GM18907 (cell line): ENCODE measurements at regions not wholly inside any gene's neighbourhood (a gene's known extent, or its start where the extent isn't known, plus 50 kb on each side); places are given as distances from the start of the nearest gene placed in this dataset.

Experiments
- ATAC-seq: cut with Tn5 transposase; IDR thresholded peaks from one replicate; pipeline ENCODE4 v1.9.1; 2021; ENCODE audit warnings: mild to moderate bottlenecking, moderate library complexity; ENCODE audit not compliant: unreplicated experiment

GRCh38 chr6:16978686-16979085, 123.2 kb upstream of the STMND1 start:
- no peak for ATAC-seq

DNA sequence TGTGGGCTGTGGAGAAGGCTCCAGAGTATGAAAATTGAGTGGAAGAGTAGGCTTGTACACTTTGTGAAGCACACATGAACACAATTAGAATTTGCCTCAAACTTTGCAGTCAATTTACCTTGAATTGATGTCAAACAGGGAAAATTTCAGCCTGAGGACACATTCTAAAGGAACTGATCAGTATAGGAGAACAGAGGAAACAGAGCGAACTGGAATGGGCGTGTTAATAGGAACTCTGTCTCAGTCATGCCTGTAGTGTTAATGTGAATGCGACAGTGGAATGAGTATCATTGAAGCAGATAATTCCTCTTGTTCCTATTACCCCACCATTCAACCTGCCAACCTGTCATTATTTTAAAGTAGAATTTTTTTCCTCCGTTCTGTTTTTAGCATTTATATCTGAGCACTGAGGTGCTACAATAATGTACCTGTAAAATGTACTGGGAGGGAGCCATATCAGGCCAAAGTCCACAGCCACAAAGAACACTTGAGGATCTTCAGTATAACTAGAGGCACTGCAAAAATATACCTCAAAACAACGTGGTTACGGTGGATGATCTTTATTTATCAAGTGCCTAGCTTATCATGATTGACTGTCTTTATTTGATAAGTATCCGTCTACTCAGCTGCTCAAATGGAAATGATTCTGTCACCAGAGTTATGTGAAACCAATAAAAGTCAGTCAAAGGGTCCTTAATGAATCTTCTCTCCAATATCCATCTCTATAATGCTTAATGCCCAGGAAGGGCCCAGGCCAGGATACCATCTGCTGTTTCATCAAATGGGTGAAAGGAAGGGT, 125.3 kb upstream of the STMND1 start:
- ATAC-seq = no peak

- ATAC-seq = no peak
Measured at GRCh38 chr6:16974704-16975359, 127.0 kb upstream of the STMND1 start.

DNA sequence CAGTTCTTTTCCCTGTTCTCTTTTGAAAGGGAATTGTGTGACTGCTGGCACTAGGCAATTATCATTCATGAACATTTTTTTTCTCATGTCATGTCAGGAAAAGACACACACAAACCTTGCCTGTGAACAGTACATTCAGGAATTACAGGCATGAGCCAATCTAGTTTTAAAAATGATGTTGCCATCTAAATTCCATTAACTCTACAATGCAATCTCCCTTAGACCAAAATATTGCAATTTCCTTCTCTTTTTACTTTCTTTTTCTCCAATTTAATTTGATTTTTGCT, 127.5 kb upstream of the STMND1 start:
- ATAC-seq = no peak

- ATAC-seq = no peak
Measured at GRCh38 chr6:16973545-16974386, 128.1 kb upstream of the STMND1 start.

- ATAC-seq = no peak
Measured at GRCh38 chr6:16973051-16973450, 128.8 kb upstream of the STMND1 start.

DNA sequence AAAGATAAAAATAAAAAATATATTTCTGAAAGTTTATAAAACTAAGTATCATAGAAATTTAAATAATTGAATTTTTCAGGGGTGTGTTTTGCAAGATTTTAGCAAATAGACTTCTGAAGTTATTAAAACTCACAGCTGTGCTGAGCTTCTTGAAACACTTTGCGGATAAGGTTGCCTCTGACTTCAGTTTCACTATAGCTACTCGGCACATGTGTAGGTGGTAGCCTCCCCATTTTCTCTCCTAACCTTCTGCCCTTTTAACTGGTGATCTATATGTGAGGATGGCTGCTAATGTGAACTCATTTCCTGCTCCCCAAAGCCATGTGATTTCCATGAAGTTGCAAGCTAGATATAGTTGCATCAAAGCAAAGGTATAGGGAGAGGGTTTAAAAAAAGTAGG, 129.3 kb upstream of the STMND1 start:
- no peak for ATAC-seq

GRCh38 chr6:16969699-16970655, 131.9 kb upstream of the STMND1 start:
- no peak for ATAC-seq

DNA sequence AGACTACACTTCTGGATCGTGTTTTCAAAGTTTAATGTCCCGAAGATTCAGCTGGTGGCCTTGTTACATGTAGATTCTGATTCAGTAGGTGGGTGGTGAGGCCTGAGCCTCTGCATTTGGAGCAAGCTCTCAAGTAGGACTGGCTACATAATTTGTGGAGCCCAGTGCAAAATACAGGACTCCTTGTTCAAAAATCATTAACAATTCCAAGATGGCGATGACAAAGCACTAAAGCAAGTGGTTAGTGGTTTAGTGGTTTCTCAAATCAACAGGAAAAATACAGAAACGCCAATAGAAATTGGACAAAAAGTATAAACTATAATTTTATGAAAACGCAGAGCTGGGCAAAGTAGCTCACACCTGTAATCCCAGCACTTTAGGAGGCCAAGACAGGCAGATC, 133.7 kb upstream of the STMND1 start:
- no peak for ATAC-seq

DNA sequence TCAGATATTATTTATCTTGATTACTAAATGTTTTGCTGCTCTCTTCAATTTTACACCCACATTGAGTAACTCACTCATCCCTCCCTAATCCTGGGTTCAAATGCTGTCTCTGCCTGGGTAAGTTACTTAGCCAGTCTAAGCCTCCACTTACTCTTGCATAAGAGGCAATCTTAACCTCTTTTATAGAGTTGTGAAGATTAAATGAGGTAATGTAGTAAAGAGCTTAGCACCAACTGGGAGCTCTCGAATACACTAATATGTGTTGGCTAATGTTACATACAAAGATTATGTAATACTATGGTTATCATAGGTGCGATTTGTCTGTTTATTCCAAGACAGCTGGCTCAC, 134.4 kb upstream of the STMND1 start:
- ATAC-seq = no peak

GRCh38 chr6:16966791-16967469, 134.9 kb upstream of the STMND1 start:
- no peak for ATAC-seq

GRCh38 chr6:16965689-16966088, 136.2 kb upstream of the STMND1 start:
- no peak for ATAC-seq

DNA sequence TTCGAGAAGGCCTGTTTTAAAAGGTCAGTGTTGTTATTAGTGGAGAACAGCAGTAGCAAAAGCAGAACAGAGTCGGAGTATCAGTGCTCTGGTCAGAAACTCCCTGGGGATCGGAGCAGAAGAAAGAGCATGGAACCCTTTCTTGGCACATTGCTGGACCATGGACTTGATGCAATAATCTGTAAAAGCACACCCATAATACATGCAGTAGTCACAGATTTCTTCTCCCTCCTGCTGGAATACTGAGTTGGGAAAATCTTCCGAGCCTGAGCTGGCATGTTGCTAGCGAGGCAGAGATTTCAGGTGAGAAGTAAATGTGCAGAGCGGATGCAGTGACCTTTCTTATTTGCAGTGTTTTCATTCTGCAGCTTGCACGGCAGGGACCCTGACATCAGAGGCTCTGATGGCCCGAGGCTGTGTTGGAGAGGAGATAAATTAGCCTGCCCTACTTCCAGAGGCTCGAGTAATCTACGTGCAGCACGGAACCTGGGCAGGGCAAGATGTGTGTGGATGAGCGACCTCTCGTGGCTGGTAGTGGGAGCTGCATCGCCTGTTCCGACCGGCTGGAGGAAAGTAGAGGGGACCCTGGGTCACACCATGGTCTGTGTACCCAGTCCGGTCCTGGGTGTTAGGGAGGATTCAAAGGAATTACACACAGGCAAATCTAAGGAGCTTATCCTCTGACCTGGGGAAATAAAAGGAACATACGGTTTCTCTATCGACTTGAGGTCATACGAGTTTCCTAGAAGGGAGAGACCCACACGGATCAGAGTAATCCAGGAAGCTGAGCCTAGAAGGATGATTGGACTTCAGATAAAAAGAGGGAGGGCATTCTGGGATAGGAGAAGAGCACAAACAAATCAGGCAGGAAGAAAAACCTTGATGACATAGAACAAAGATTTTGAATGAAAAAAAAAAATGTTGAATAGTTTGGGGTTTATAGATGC, 137.0 kb upstream of the STMND1 start:
- peak; percentile 88 for ATAC-seq

GRCh38 chr6:16961577-16961976, 140.3 kb upstream of the STMND1 start:
- no peak for ATAC-seq

- ATAC-seq = no peak
Measured at GRCh38 chr6:16959789-16960188, 142.1 kb upstream of the STMND1 start.

- ATAC-seq = no peak
Measured at GRCh38 chr6:16956361-16956760, 145.5 kb upstream of the STMND1 start.

DNA sequence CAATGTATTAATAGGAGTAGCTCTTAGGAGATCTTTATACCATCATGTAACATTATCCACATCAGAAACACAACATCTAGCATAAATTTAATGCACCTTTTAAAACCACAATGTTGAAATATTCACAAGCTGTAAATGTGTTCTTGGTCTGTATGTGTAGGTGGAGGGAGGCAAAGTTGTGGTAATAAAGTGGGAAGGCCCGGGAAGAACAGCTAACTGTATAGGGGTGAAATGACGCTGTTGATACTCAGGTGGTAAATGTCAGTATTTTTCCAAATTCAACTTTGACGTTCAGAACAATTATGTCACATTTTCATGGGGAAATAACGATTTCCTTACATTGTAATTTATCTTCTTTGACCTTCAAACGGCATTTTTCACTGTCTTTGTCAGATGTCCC, 146.0 kb upstream of the STMND1 start:
- ATAC-seq = no peak

DNA sequence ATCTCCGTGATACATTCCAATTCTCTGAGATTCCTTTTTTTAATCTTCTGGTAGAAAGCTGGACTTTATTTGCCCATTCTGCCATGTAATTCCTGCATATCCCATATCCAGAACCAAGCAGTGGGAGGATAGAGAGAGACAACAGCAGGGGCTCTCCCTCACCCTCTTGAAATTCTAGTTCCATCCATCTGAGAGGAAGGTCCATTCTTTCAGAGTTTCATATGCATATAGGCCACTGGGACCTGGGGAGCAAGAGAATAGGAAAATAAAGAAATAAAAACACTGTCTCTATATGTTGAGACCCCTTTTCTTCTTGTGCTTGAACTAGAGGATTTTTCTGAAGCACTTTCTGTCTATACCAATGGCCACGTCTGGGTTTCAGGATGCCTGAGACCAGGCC, 147.9 kb upstream of the STMND1 start:
- no peak for ATAC-seq

GRCh38 chr6:16953446-16953845, 148.4 kb upstream of the STMND1 start:
- no peak for ATAC-seq
